HG02840 (cell line): ENCODE measurements at regions not wholly inside any gene's neighbourhood (a gene's known extent, or its start where the extent isn't known, plus 50 kb on each side); places are given as distances from the start of the nearest gene placed in this dataset.

Experiments used
- ATAC-seq: cut with Tn5 transposase; IDR thresholded peaks from one replicate; pipeline ENCODE4 v1.9.1; 2021; ENCODE audit warnings: mild to moderate bottlenecking, moderate library complexity, moderate number of reproducible peaks; ENCODE audit not compliant: unreplicated experiment, low FRiP score

- ATAC-seq, result no peak
Observed at GRCh38 chr14:62234849-62235248, 472.6 kb downstream of the SNAPC1 start.

GRCh38 chr14:62244221-62244620 is 482.0 kb downstream of the SNAPC1 start:
- ATAC-seq, result no peak

GRCh38 chr14:62247266-62247665 is 485.0 kb downstream of the SNAPC1 start:
- ATAC-seq, result no peak

GRCh38 chr14:62251237-62251636 is 489.0 kb downstream of the SNAPC1 start:
- ATAC-seq, result no peak

GRCh38 chr14:62253171-62253570 is 491.0 kb downstream of the SNAPC1 start:
- no peak for ATAC-seq

GRCh38 chr14:62253911-62254310 is 491.7 kb downstream of the SNAPC1 start:
- ATAC-seq, result no peak

GRCh38 chr14:62269204-62269603 is 507.0 kb downstream of the SNAPC1 start:
- ATAC-seq, result no peak

- ATAC-seq, result no peak
Observed at GRCh38 chr14:62270236-62270635, 508.0 kb downstream of the SNAPC1 start.

GRCh38 chr14:62280366-62280765 is 518.1 kb downstream of the SNAPC1 start:
- no peak for ATAC-seq

- no peak for ATAC-seq
Observed at GRCh38 chr14:62283837-62284236, 521.6 kb downstream of the SNAPC1 start.

- ATAC-seq, result no peak
Observed at GRCh38 chr14:62289471-62289870, 527.3 kb downstream of the SNAPC1 start.

GRCh38 chr14:62301080-62301479 is 538.9 kb downstream of the SNAPC1 start:
- ATAC-seq, result no peak

- ATAC-seq, result no peak
Observed at GRCh38 chr14:62301911-62302310, 539.7 kb downstream of the SNAPC1 start.

GRCh38 chr14:62303437-62303836 is 541.2 kb downstream of the SNAPC1 start:
- no peak for ATAC-seq

- no peak for ATAC-seq
Observed at GRCh38 chr14:62304257-62304656, 542.0 kb downstream of the SNAPC1 start.

GRCh38 chr14:62307844-62308243 is 545.6 kb downstream of the SNAPC1 start:
- no peak for ATAC-seq

GRCh38 chr14:62308316-62308715 is 546.1 kb downstream of the SNAPC1 start:
- ATAC-seq, result no peak

- no peak for ATAC-seq
Observed at GRCh38 chr14:62308891-62309290, 546.7 kb downstream of the SNAPC1 start.

- ATAC-seq, result no peak
Observed at GRCh38 chr14:62313212-62313611, 551.0 kb downstream of the SNAPC1 start.

GRCh38 chr14:62314221-62314620 is 552.0 kb downstream of the SNAPC1 start:
- no peak for ATAC-seq

- ATAC-seq, result no peak
Observed at GRCh38 chr14:62314871-62315270, 552.7 kb downstream of the SNAPC1 start.

GRCh38 chr14:62315631-62316030 is 553.4 kb downstream of the SNAPC1 start:
- no peak for ATAC-seq

- ATAC-seq, result no peak
Observed at GRCh38 chr14:62322216-62322615, 560.0 kb downstream of the SNAPC1 start.
